Stimulated activated CD8-positive, alpha-beta memory T cell treated with anti-CD3 and anti-CD28 coated beads, Interleukin-15, amount 100 ng/mL, for 4 hours (primary cell): ENCODE measurements at regions not wholly inside any gene's neighbourhood (a gene's known extent, or its start where the extent isn't known, plus 50 kb on each side); places are given as distances from the start of the nearest gene placed in this dataset.
"Not testable (repeated sequence)": the region's sequence is repeated elsewhere in the genome, so short reads cannot be mapped to it uniquely, and the experiment has no call there.

Experiments
- DNase-seq, 2 donors: peaks; one replicate each; pipeline ENCODE4 v3.0.0-alpha.2; 2020; ENCODE audit warnings: low read depth in 2 of 2

DNA sequence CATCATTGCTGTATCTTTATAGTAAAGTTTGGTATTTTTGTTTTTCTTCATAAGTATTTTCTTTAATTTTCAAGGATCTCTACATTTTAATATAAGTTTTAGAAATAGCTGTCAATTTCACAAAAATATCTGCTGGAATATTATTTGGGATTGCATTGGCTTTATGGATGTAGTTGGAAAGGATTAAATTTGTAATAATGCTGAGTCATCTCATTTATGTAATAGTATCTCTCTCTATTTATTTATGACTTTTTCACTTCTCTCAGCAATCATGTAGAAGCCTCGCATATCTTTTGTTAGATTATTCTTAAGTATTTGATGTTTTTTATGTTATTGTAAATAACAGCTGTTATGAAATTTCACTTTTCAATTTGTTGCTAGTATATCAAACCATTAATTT lies 223.1 kb upstream of the POGK start:
- DNase-seq = no peak

GRCh38 chr1:166626711-166627110 lies 212.6 kb upstream of the POGK start:
- no peak for DNase-seq

DNA sequence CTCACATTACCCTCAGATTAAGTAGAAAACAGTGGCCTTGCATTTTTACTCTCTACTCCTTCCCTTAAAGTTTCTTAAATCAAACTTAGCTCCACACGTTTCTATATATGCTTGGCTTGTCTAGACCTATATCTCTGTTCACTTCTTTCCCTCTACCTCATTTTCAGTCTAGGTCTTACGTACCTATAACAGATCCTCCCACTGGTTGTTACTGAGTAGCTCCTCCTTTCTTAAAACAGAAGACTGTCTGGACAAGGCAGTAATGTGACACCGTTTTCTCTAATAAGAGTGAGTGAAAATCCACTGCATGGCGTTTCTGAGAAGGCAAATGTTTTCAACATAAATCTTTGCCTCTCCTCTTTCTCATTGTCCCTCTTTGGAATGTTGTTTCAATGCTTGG lies 211.7 kb upstream of the POGK start:
- DNase-seq = no peak

GRCh38 chr1:166628259-166628658 lies 211.0 kb upstream of the POGK start:
- DNase-seq = no peak

GRCh38 chr1:166629946-166630345 lies 209.3 kb upstream of the POGK start:
- DNase-seq = no peak

DNA sequence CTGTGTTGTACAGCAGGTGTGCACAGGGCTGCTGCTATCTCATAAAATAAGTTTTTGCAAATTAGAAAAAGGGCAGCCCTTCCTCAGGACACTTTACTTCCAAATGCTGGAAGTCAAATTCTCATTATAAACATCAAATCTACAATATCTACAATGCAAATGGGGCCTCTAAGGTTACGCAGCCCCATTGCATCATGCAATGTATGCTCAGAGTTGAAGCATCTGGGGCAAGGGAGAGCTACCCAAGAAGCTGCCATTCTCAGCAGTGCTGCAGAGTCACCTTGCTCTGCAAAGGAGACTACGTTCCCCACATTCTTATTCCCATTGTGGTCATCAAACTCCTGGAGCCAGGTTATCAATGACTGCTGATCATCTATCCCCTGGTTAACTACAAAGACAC lies 208.9 kb upstream of the POGK start:
- DNase-seq = no peak

DNA sequence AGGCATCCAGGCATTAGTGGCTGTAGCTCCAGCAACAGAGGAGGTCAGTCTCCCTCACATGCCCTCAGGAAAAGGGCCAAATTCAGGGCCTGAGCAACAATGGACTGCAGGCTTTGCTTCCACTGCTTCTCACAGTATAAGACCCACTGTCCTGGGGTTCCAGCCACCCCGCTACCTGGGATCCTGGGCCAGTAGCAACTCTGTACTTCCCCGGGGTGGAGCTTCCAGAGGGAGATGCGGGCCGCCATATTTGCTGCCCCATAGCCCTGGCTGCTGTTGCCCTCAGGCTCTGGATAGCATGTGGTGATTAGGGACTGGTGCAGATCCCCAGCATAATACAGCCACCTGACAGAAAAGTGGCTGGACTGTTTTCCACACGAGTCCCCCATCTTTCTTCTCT lies 201.1 kb upstream of the POGK start:
- DNase-seq = no peak

DNA sequence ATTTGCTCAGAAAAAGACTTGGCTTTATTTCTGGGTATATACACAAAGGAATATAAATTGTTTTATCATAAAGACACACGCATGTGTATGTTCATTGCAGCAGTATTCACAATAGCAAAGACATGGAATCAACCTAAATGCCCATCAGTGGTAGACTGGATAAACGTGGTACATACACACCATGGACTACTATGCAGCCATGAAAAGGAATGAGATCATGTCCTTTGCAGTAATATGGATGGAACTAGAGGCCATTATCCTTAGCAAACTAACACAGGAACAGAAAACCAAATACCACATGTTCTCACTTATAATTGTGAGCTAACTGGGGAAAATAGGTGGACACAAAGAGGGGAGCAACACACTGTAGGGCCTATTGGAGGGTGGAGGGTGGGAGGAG lies 182.0 kb upstream of the POGK start:
- DNase-seq = not testable (repeated sequence)

GRCh38 chr1:166666790-166667189 lies 172.5 kb upstream of the POGK start:
- DNase-seq = not testable (repeated sequence)

GRCh38 chr1:166667600-166667999 lies 171.7 kb upstream of the POGK start:
- not testable (repeated sequence) for DNase-seq

- no peak for DNase-seq
Measured at GRCh38 chr1:166671627-166672026, 167.6 kb upstream of the POGK start.

DNA sequence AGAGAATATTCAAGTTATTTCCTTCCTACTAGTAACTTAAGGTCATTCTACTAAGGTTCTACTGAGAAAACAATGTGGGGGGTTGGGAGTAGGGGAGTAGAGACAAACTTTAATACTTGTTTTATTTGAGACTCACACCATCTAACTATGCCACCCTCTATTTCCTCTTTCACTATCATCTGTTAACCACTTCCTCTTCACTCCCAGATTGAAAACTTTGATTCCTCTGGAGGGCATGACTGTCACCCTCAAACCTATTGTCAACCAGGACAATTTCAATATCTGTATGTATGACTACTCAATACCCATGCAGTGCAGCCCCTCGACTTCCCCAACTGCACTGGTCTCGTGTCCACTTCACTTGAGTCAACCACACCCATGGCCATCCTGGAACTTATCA lies 165.6 kb upstream of the POGK start:
- no peak for DNase-seq

GRCh38 chr1:166675213-166675612 lies 164.1 kb upstream of the POGK start:
- no peak for DNase-seq

DNA sequence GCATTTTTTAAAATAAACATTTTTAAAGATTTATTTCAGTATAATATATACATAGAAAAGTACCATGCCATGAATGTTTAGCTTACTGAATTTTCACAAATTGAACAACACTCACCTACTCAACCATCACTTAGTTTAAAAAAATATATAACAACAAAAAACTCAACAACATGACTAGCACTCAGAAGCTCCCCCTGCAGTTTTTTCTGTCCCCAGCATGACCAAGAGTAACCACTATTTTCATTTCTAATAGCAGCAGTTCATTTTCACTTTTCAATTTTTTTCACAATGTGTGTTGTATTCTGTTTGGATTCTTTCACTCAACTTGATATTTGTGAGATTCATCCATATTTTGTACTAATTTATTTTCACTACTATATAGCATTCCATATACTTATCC lies 162.3 kb upstream of the POGK start:
- no peak for DNase-seq

GRCh38 chr1:166679369-166679768 lies 159.9 kb upstream of the POGK start:
- no peak for DNase-seq

DNA sequence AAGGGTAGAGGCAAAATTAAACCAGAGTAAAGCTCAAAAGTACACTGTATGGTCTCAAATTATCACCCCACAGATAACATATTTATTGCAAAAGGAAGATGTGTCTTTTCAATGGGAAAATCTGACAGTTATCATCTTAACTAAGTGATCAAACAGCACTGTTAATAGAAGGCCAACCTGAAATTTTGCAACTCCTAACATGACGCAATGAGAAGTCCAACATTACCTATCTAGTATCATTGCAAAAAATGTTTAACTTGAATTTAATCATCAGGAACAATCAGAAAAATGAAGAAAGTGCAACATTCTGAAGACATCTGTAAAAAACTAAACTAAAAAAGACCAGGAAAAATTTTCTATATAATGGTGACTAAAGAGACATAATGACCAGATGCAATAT lies 156.7 kb upstream of the POGK start:
- no peak for DNase-seq

DNA sequence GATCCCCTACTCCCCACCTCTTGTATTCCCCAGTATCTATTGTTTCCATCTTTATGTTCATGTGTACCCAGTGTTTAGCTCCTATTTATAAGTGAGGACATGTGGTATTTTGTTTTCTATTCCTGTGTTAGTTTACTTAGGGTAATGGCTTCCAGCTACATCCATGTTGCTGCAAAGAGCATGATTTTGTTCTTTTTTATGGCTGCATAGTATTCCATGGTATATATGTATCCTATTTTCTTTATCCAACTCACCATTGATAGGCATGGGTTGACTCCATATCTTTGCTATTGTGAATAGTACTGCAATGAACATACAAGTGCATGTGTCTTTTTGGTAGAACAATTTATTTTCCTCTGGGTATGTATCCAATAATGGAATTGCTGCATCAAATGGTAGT lies 154.6 kb upstream of the POGK start:
- DNase-seq = not testable (repeated sequence)

DNA sequence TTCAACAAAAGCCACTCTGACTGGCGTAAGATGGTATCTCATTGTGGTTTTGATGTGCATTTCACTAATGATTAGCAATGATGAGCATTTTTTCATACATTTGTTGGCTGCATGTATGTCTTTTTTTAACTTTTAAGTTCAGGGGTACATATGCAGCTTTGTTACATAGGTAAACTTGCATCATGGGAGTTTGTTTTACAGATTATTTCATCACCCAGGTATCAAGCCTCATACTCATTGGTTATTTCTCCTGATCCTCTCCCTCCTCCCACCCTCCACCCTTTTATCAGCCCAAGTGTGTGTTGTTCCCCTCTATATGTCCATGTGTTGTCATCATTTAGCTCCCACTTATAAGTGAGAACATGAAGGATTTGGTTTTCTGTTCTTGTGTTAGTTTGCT lies 154.1 kb upstream of the POGK start:
- DNase-seq = no peak

GRCh38 chr1:166685891-166686290 lies 153.4 kb upstream of the POGK start:
- not testable (repeated sequence) for DNase-seq

GRCh38 chr1:166690596-166690995 lies 148.7 kb upstream of the POGK start:
- DNase-seq = not testable (repeated sequence)

GRCh38 chr1:166691476-166691875 lies 147.8 kb upstream of the POGK start:
- no peak for DNase-seq

- DNase-seq = no peak
Measured at GRCh38 chr1:166692346-166692745, 146.9 kb upstream of the POGK start.

DNA sequence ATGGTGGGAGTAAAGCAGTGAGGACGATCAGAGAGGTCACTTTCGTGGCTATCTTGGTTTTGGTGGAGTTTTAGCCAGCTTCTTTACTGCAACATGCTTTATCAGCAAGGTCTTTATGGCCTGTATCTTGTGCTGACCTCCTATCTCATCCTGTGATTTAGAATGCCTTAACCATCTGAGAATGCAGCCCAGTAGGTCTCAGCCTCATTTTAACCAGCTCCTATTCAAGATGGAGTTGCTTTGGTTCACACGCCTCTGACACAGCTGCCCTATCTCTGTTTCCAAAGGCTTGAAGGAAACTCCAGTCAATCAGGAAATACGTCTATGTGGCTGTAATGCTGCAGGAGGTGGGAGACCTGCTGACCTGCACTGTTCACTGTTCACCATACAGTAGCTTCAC lies 146.1 kb upstream of the POGK start:
- no peak for DNase-seq

- no peak for DNase-seq
Measured at GRCh38 chr1:166693673-166694297, 145.5 kb upstream of the POGK start.
